ENCODE measurements at regions not wholly inside any gene's neighbourhood (a gene's known extent, or its start where the extent isn't known, plus 50 kb on each side); places are given as distances from the start of the nearest gene placed in this dataset.

- no peaks in the 10 kb centered on the region for H3K79me2 ChIP-seq (ENCODE audit: control insufficient read depth, insufficient read depth, low read length)
- ChIA-PET POLR2A (interaction anchor here (0.5 to 1.1 kb wide), 2 partner anchors 8 to 16 kb away, joined by 3 to 4 read pairs; no protein-coding TSS in a partner anchor), CTCF (interaction anchor here (0.5 to 1.1 kb wide), 4 partner anchors 9 to 1145 kb away, joined by 3 to 4 read pairs (median 3); no protein-coding TSS in a partner anchor)
- DNase-seq (ENCODE audit: low read depth, low spot score) (peak; percentile 81), FAIRE-seq (peak; percentile 38)
- no peaks in the 10 kb centered on the region for H4K20me1 ChIP-seq (replicated peaks; ENCODE audit: control insufficient read depth, extremely low read depth, insufficient read depth, low read length)
- H3K4me3 ChIP-seq (replicated peaks in 1 of 3; ENCODE audit: insufficient read depth in 1 of 3, low read depth in 1 of 3, low read length in 3 of 3): no peak overlapping the region
- intact Hi-C loops (cut with micrococcal nuclease) (no loop called here), dilution Hi-C loops (cut with MboI; ENCODE audit: extremely low pct_ligation_motif_present, low sequenced_read_pairs) (no loop called here)
- H3K27me3 ChIP-seq (ENCODE audit: control insufficient read depth in 2 of 2, insufficient read depth in 2 of 2, low read length in 2 of 2): no peaks in the 10 kb centered on the region
- no peaks in the 10 kb centered on the region for H3K9me1 ChIP-seq (replicated peaks; ENCODE audit: control insufficient read depth, extremely low read depth, insufficient read depth, low read length)
- TF ChIP-seq POLR2AphosphoS5 (IDR thresholded peaks at IDR 0.05; ENCODE audit: insufficient read depth, low read depth, low read length) (peak; percentile 28), EZH2 (IDR thresholded peaks at IDR 0.05; ENCODE audit: borderline replicate concordance, low read depth, low read length, severe bottlenecking) (no peak), MAX (IDR thresholded peaks at IDR 0.05; ENCODE audit: insufficient read depth, insufficient read length) (no peak)
- no peak overlapping the region for H3K9ac ChIP-seq (replicated peaks; ENCODE audit: extremely low read depth, insufficient read depth, low read length)
- peak overlapping the region; percentile 45 for H2AFZ ChIP-seq (ENCODE audit: low read depth, low read length)
- no peaks in the 10 kb centered on the region for H3K36me3 ChIP-seq (ENCODE audit: control insufficient read depth in 2 of 2, extremely low read depth in 1 of 2, insufficient read depth in 2 of 2, low read length in 2 of 2)
- BruUV-seq (replicated peaks): no TSS peak
- H3K27ac ChIP-seq (ENCODE audit: insufficient read depth, low read depth, low read length): peak overlapping the region; percentile 9
- H3K4me2 ChIP-seq (ENCODE audit: insufficient read depth, low read length): no peak overlapping the region
- peaks cover 32% of the 10 kb centered on the region for H3K4me1 ChIP-seq (ENCODE audit: control insufficient read depth, extremely low read depth, insufficient read depth, low read length)
- no peaks in the 10 kb centered on the region for H3K9me3 ChIP-seq (replicated peaks; ENCODE audit: control insufficient read depth, insufficient read depth, low read length)
Measured at GRCh38 chr13:76762721-76763120, 123.5 kb downstream of the KCTD12 start.

GRCh38 chr13:76759877-76760276, 126.3 kb downstream of the KCTD12 start:
- ChIA-PET POLR2A (interaction anchor here (0.6 kb wide), 1 partner anchor 290 kb away, joined by 3 read pairs; no protein-coding TSS in a partner anchor), CTCF (no interaction called here)
- H3K9me3 ChIP-seq (replicated peaks; ENCODE audit: control insufficient read depth, insufficient read depth, low read length): no peaks in the 10 kb centered on the region
- H3K9ac ChIP-seq (replicated peaks; ENCODE audit: extremely low read depth, insufficient read depth, low read length): no peak overlapping the region
- H3K9me1 ChIP-seq (replicated peaks; ENCODE audit: control insufficient read depth, extremely low read depth, insufficient read depth, low read length): no peaks in the 10 kb centered on the region
- H3K27me3 ChIP-seq (ENCODE audit: control insufficient read depth in 2 of 2, insufficient read depth in 2 of 2, low read length in 2 of 2): no peaks in the 10 kb centered on the region
- H3K4me3 ChIP-seq (replicated peaks in 1 of 3; ENCODE audit: insufficient read depth in 1 of 3, low read depth in 1 of 3, low read length in 3 of 3): no peak overlapping the region
- H3K79me2 ChIP-seq (ENCODE audit: control insufficient read depth, insufficient read depth, low read length): no peaks in the 10 kb centered on the region
- H2AFZ ChIP-seq (ENCODE audit: low read depth, low read length): no peak overlapping the region
- no peaks in the 10 kb centered on the region for H4K20me1 ChIP-seq (replicated peaks; ENCODE audit: control insufficient read depth, extremely low read depth, insufficient read depth, low read length)
- no peaks in the 10 kb centered on the region for H3K36me3 ChIP-seq (ENCODE audit: control insufficient read depth in 2 of 2, extremely low read depth in 1 of 2, insufficient read depth in 2 of 2, low read length in 2 of 2)
- peaks cover 36% of the 10 kb centered on the region for H3K4me1 ChIP-seq (ENCODE audit: control insufficient read depth, extremely low read depth, insufficient read depth, low read length)
- DNase-seq (ENCODE audit: low read depth, low spot score) (no peak), FAIRE-seq (no peak)
- no peak overlapping the region for H3K27ac ChIP-seq (ENCODE audit: insufficient read depth, low read depth, low read length)
- dilution Hi-C loops (cut with MboI; ENCODE audit: extremely low pct_ligation_motif_present, low sequenced_read_pairs) (no loop called here), intact Hi-C loops (cut with micrococcal nuclease) (no loop called here)
- no peak overlapping the region for H3K4me2 ChIP-seq (ENCODE audit: insufficient read depth, low read length)
- no TSS peak for BruUV-seq (replicated peaks)
- TF ChIP-seq POLR2A (IDR thresholded peaks at IDR 0.05; ENCODE audit: low read depth, low read length): no peak
- no peak for TF ChIP-seq MYC (IDR thresholded peaks at IDR 0.05; ENCODE audit: low read depth, low read length)
- TF ChIP-seq CTCF (IDR thresholded peaks at IDR 0.05; ENCODE audit: extremely low read depth in 1 of 2, insufficient read depth in 1 of 2, low read depth in 1 of 2, low read length in 2 of 2): no peak
- TF ChIP-seq FOS (IDR thresholded peaks at IDR 0.05; ENCODE audit: borderline replicate concordance, insufficient read depth, low read length): no peak
- TF ChIP-seq GATA2 (IDR thresholded peaks at IDR 0.05; ENCODE audit: insufficient read depth, insufficient read length, low read depth, low read length): no peak
- no peak for TF ChIP-seq MAX (IDR thresholded peaks at IDR 0.05; ENCODE audit: insufficient read depth, insufficient read length)
- TF ChIP-seq JUN (IDR thresholded peaks at IDR 0.05; ENCODE audit: borderline replicate concordance, insufficient read depth, insufficient read length, low read depth): no peak
- TF ChIP-seq EZH2 (IDR thresholded peaks at IDR 0.05; ENCODE audit: borderline replicate concordance, low read depth, low read length, severe bottlenecking): no peak
- no peak for TF ChIP-seq POLR2AphosphoS5 (IDR thresholded peaks at IDR 0.05; ENCODE audit: insufficient read depth, low read depth, low read length)

All from endothelial cell of umbilical vein (primary cell).